ENCODE measurements at regions not wholly inside any gene's neighbourhood (a gene's known extent, or its start where the extent isn't known, plus 50 kb on each side); places are given as distances from the start of the nearest gene placed in this dataset.

DNA sequence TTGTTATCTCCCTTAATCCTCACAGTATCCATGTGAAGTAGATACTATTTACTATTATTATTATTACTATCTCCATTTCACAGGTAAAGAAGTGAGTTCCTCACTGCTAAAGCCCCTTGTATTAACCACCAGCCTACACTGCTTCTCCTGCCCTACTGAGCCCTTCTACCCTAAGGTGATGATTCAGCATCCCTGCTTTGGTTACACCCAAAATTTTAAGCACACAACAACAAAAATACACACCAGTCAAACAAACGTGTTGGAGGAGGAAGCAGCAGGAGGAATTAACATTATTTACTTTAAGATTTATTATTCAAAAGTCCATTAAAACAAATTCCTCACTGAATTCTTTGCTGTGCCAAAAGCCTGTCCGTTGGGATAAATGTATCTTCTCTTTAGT lies 370.2 kb upstream of the BRINP1 start:
- TF ChIP-seq, protein P1, sequence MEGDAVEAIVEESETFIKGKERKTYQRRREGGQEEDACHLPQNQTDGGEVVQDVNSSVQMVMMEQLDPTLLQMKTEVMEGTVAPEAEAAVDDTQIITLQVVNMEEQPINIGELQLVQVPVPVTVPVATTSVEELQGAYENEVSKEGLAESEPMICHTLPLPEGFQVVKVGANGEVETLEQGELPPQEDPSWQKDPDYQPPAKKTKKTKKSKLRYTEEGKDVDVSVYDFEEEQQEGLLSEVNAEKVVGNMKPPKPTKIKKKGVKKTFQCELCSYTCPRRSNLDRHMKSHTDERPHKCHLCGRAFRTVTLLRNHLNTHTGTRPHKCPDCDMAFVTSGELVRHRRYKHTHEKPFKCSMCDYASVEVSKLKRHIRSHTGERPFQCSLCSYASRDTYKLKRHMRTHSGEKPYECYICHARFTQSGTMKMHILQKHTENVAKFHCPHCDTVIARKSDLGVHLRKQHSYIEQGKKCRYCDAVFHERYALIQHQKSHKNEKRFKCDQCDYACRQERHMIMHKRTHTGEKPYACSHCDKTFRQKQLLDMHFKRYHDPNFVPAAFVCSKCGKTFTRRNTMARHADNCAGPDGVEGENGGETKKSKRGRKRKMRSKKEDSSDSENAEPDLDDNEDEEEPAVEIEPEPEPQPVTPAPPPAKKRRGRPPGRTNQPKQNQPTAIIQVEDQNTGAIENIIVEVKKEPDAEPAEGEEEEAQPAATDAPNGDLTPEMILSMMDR (IDR thresholded peaks at IDR 0.05) = no peak
- TF ChIP-seq EZH2 (IDR thresholded peaks at IDR 0.05; ENCODE audit: borderline replicate concordance, insufficient read depth, low read depth, low read length, poor library complexity, severe bottlenecking) = no peak
